ENCODE measurements at regions not wholly inside any gene's neighbourhood (a gene's known extent, or its start where the extent isn't known, plus 50 kb on each side); places are given as distances from the start of the nearest gene placed in this dataset.

- Histone ChIP-seq H3K4me3 (ENCODE audit: low read depth, low read length) (no peak overlapping the region), H3K27ac (ENCODE audit: low read depth) (no peak overlapping the region), H3K36me3 (ENCODE audit: insufficient read depth) (no peaks in the 10 kb centered on the region), H3K4me1 (ENCODE audit: insufficient read depth) (no peaks in the 10 kb centered on the region)
- WGBS: 82% methylated on average over 4 of the region's 4 CpGs
- DNase-seq (ENCODE audit: extremely low spot score): no peak
These were observed 873.3 kb upstream of the SOX9 start for GRCh38 chr17:71247441-71248015.

- Histone ChIP-seq H3K4me3 (ENCODE audit: low read depth, low read length) (no peak overlapping the region), H3K27ac (ENCODE audit: low read depth) (no peak overlapping the region), H3K4me1 (ENCODE audit: insufficient read depth) (no peaks in the 10 kb centered on the region), H3K36me3 (ENCODE audit: insufficient read depth) (no peaks in the 10 kb centered on the region)
- 63% methylated on average over 2 of the region's 2 CpGs for WGBS
- no peak for DNase-seq (ENCODE audit: extremely low spot score)
These were observed 869.5 kb upstream of the SOX9 start for GRCh38 chr17:71251276-71251675.

- no peaks in the 10 kb centered on the region for H3K4me1 ChIP-seq (ENCODE audit: insufficient read depth)
- H3K27ac ChIP-seq (ENCODE audit: low read depth): no peak overlapping the region
- H3K4me3 ChIP-seq (ENCODE audit: low read depth, low read length): no peak overlapping the region
- WGBS: 74% methylated on average over 2 of the region's 2 CpGs
- no peak for DNase-seq (ENCODE audit: extremely low spot score)
- no peaks in the 10 kb centered on the region for H3K36me3 ChIP-seq (ENCODE audit: insufficient read depth)
These were observed 868.9 kb upstream of the SOX9 start for GRCh38 chr17:71251951-71252350.

GRCh38 chr17:71252436-71252835 is 868.4 kb upstream of the SOX9 start:
- no peak overlapping the region for H3K27ac ChIP-seq (ENCODE audit: low read depth)
- no peaks in the 10 kb centered on the region for H3K36me3 ChIP-seq (ENCODE audit: insufficient read depth)
- no peak for DNase-seq (ENCODE audit: extremely low spot score)
- H3K4me3 ChIP-seq (ENCODE audit: low read depth, low read length): no peak overlapping the region
- H3K4me1 ChIP-seq (ENCODE audit: insufficient read depth): no peaks in the 10 kb centered on the region
- 73% methylated on average over 1 of the region's 1 CpG for WGBS

- H3K27ac ChIP-seq (ENCODE audit: low read depth): no peak overlapping the region
- no peak for DNase-seq (ENCODE audit: extremely low spot score)
- 87% methylated on average over 2 of the region's 2 CpGs for WGBS
- no peaks in the 10 kb centered on the region for H3K36me3 ChIP-seq (ENCODE audit: insufficient read depth)
- H3K4me3 ChIP-seq (ENCODE audit: low read depth, low read length): no peak overlapping the region
- H3K4me1 ChIP-seq (ENCODE audit: insufficient read depth): no peaks in the 10 kb centered on the region
These were observed 863.7 kb upstream of the SOX9 start for GRCh38 chr17:71257096-71257495.

- H3K4me1 ChIP-seq (ENCODE audit: insufficient read depth): no peaks in the 10 kb centered on the region
- H3K36me3 ChIP-seq (ENCODE audit: insufficient read depth): no peaks in the 10 kb centered on the region
- H3K27ac ChIP-seq (ENCODE audit: low read depth): no peak overlapping the region
- 58% methylated on average over 6 of the region's 6 CpGs for WGBS
- DNase-seq (ENCODE audit: extremely low spot score): no peak
- H3K4me3 ChIP-seq (ENCODE audit: low read depth, low read length): no peak overlapping the region
These were observed 860.4 kb upstream of the SOX9 start for GRCh38 chr17:71260366-71260940.

- Histone ChIP-seq H3K27ac (ENCODE audit: low read depth) (no peak overlapping the region), H3K4me3 (ENCODE audit: low read depth, low read length) (no peak overlapping the region), H3K4me1 (ENCODE audit: insufficient read depth) (no peaks in the 10 kb centered on the region), H3K36me3 (ENCODE audit: insufficient read depth) (no peaks in the 10 kb centered on the region)
- 74% methylated on average over 3 of the region's 3 CpGs for WGBS
- no peak for DNase-seq (ENCODE audit: extremely low spot score)
These were observed 858.2 kb upstream of the SOX9 start for GRCh38 chr17:71262586-71262985.

- Histone ChIP-seq H3K4me1 (ENCODE audit: insufficient read depth) (no peaks in the 10 kb centered on the region), H3K4me3 (ENCODE audit: low read depth, low read length) (no peak overlapping the region), H3K36me3 (ENCODE audit: insufficient read depth) (no peaks in the 10 kb centered on the region), H3K27ac (ENCODE audit: low read depth) (no peak overlapping the region)
- WGBS: 75% methylated on average over 1 of the region's 1 CpG
- DNase-seq (ENCODE audit: extremely low spot score): no peak
These were observed 853.2 kb upstream of the SOX9 start for GRCh38 chr17:71267668-71268067.

- Histone ChIP-seq H3K4me1 (ENCODE audit: insufficient read depth) (no peaks in the 10 kb centered on the region), H3K27ac (ENCODE audit: low read depth) (no peak overlapping the region), H3K4me3 (ENCODE audit: low read depth, low read length) (no peak overlapping the region), H3K36me3 (ENCODE audit: insufficient read depth) (no peaks in the 10 kb centered on the region)
- 80% methylated on average over 1 of the region's 1 CpG for WGBS
- no peak for DNase-seq (ENCODE audit: extremely low spot score)
These were observed 851.6 kb upstream of the SOX9 start for GRCh38 chr17:71269201-71269600.

- H3K4me3 ChIP-seq (ENCODE audit: low read depth, low read length): no peak overlapping the region
- H3K4me1 ChIP-seq (ENCODE audit: insufficient read depth): no peaks in the 10 kb centered on the region
- 83% methylated on average over 2 of the region's 2 CpGs for WGBS
- H3K27ac ChIP-seq (ENCODE audit: low read depth): no peak overlapping the region
- H3K36me3 ChIP-seq (ENCODE audit: insufficient read depth): no peaks in the 10 kb centered on the region
- no peak for DNase-seq (ENCODE audit: extremely low spot score)
These were observed 847.4 kb upstream of the SOX9 start for GRCh38 chr17:71273441-71273840.

- Histone ChIP-seq H3K27ac (ENCODE audit: low read depth) (no peak overlapping the region), H3K4me3 (ENCODE audit: low read depth, low read length) (no peak overlapping the region), H3K4me1 (ENCODE audit: insufficient read depth) (no peaks in the 10 kb centered on the region), H3K36me3 (ENCODE audit: insufficient read depth) (no peaks in the 10 kb centered on the region)
- DNase-seq (ENCODE audit: extremely low spot score): no peak
- 71% methylated on average over 6 of the region's 6 CpGs for WGBS
These were observed 844.7 kb upstream of the SOX9 start for GRCh38 chr17:71276079-71276478.

GRCh38 chr17:71283486-71283885 is 837.3 kb upstream of the SOX9 start:
- Histone ChIP-seq H3K27ac (ENCODE audit: low read depth) (no peak overlapping the region), H3K4me1 (ENCODE audit: insufficient read depth) (no peaks in the 10 kb centered on the region)

GRCh38 chr17:71284032-71284755 is 836.6 kb upstream of the SOX9 start:
- WGBS: 89% methylated on average over 7 of the region's 7 CpGs

More at GRCh38 chr17:71283486-71283885, 837.3 kb upstream of the SOX9 start:
- no peak for DNase-seq (ENCODE audit: extremely low spot score)
- Histone ChIP-seq H3K4me3 (ENCODE audit: low read depth, low read length) (no peak overlapping the region), H3K36me3 (ENCODE audit: insufficient read depth) (no peaks in the 10 kb centered on the region)
- 73% methylated on average over 4 of the region's 4 CpGs for WGBS

GRCh38 chr17:71286625-71287024 is 834.2 kb upstream of the SOX9 start:
- H3K4me3 ChIP-seq (ENCODE audit: low read depth, low read length): no peak overlapping the region
- H3K36me3 ChIP-seq (ENCODE audit: insufficient read depth): no peaks in the 10 kb centered on the region
- DNase-seq (ENCODE audit: extremely low spot score): no peak
- no peaks in the 10 kb centered on the region for H3K4me1 ChIP-seq (ENCODE audit: insufficient read depth)
- no peak overlapping the region for H3K27ac ChIP-seq (ENCODE audit: low read depth)
- WGBS: 51% methylated on average over 7 of the region's 7 CpGs

More at GRCh38 chr17:71284032-71284755, 836.6 kb upstream of the SOX9 start:
- H3K27ac ChIP-seq (ENCODE audit: low read depth): no peak overlapping the region
- no peak for DNase-seq (ENCODE audit: extremely low spot score)
- no peaks in the 10 kb centered on the region for H3K4me1 ChIP-seq (ENCODE audit: insufficient read depth)
- H3K36me3 ChIP-seq (ENCODE audit: insufficient read depth): no peaks in the 10 kb centered on the region
- H3K4me3 ChIP-seq (ENCODE audit: low read depth, low read length): no peak overlapping the region

All from urinary bladder (tissue), 3 donors.